Colonic mucosa (tissue), 4 donors: ENCODE measurements at regions not wholly inside any gene's neighbourhood (a gene's known extent, or its start where the extent isn't known, plus 50 kb on each side); places are given as distances from the start of the nearest gene placed in this dataset.

ENCODE experiments used
- DNase-seq: peaks from one replicate; pipeline ENCODE4 v3.0.0-alpha.2; 2020
- H3K27ac ChIP-seq: fragments of 200-600 bp; one replicate; pipeline ENCODE4 v1.8.0; 2021
- H3K27me3 ChIP-seq: fragments of 200-600 bp; one replicate; pipeline ENCODE4 v1.8.0; 2021
- H3K36me3 ChIP-seq: fragments of 200-600 bp; one replicate; pipeline ENCODE4 v1.8.0; 2021
- H3K4me1 ChIP-seq: fragments of 200-600 bp; one replicate; pipeline ENCODE4 v1.8.0; 2021; ENCODE audit warnings: mild to moderate bottlenecking
- H3K4me3 ChIP-seq: fragments of 200-600 bp; one replicate; pipeline ENCODE4 v1.8.0; 2021
- H3K9ac ChIP-seq, 2 donors: one replicate each; pipeline ENCODE4 v1.7.0; 2013; ENCODE audit warnings: control low read depth in 2 of 2, low read depth in 2 of 2, low read length in 2 of 2
- H3K9me3 ChIP-seq: fragments of 200-600 bp; one replicate; pipeline ENCODE4 v1.8.0; 2021
- CTCF ChIP-seq: fragments of 200-600 bp; IDR thresholded peaks from one replicate; pipeline ENCODE4 v1.8.0; 2022; ENCODE audit warnings: antibody characterized with exemption, mild to moderate bottlenecking
- intact Hi-C: fragments of 100-400 bp; cut with DNase I; formaldehyde crosslinking; loops from one replicate; pipeline ENCODE4 v1.14.1; 2022
- donor health status: healthy.
- donor health status: DM: no; HTN: no; CAD: no.
- donor health status: DM: no; HTN: no; CAD: no.

GRCh38 chr6:74075323-74075722 lies 379.3 kb downstream of the CD109 start:
- no peaks in the 10 kb centered on the region for H3K27me3 ChIP-seq
- TF ChIP-seq CTCF: no peak
- H3K9me3 ChIP-seq: no peaks in the 10 kb centered on the region
- no peaks in the 10 kb centered on the region for H3K4me1 ChIP-seq
- peak; percentile 21 for DNase-seq
- H3K36me3 ChIP-seq: no peaks in the 10 kb centered on the region
- no peak overlapping the region for H3K9ac ChIP-seq
- intact Hi-C loops: no loop called here
- H3K4me3 ChIP-seq: no peak overlapping the region
- H3K27ac ChIP-seq: no peak overlapping the region

GRCh38 chr6:74074645-74075044 lies 378.6 kb downstream of the CD109 start:
- no peak overlapping the region for H3K9ac ChIP-seq
- H3K27me3 ChIP-seq: no peaks in the 10 kb centered on the region
- no peak overlapping the region for H3K27ac ChIP-seq
- intact Hi-C loops: no loop called here
- no peaks in the 10 kb centered on the region for H3K9me3 ChIP-seq
- no peaks in the 10 kb centered on the region for H3K36me3 ChIP-seq
- H3K4me1 ChIP-seq: no peaks in the 10 kb centered on the region
- TF ChIP-seq CTCF: no peak
- H3K4me3 ChIP-seq: no peak overlapping the region
- DNase-seq: no peak

GRCh38 chr6:74073999-74074398 lies 378.0 kb downstream of the CD109 start:
- Histone ChIP-seq H3K9ac (no peak overlapping the region), H3K27me3 (no peaks in the 10 kb centered on the region), H3K27ac (no peak overlapping the region), H3K9me3 (no peaks in the 10 kb centered on the region), H3K4me3 (no peak overlapping the region), H3K36me3 (no peaks in the 10 kb centered on the region), H3K4me1 (no peaks in the 10 kb centered on the region)
- TF ChIP-seq CTCF: no peak
- intact Hi-C loops: no loop called here
- DNase-seq: no peak

GRCh38 chr6:74073429-74073828 lies 377.4 kb downstream of the CD109 start:
- Histone ChIP-seq H3K27ac (no peak overlapping the region), H3K9ac (no peak overlapping the region), H3K4me3 (no peak overlapping the region), H3K4me1 (no peaks in the 10 kb centered on the region), H3K36me3 (no peaks in the 10 kb centered on the region), H3K27me3 (no peaks in the 10 kb centered on the region), H3K9me3 (no peaks in the 10 kb centered on the region)
- intact Hi-C loops: no loop called here
- TF ChIP-seq CTCF: no peak
- no peak for DNase-seq

- no peak for TF ChIP-seq CTCF
- no peaks in the 10 kb centered on the region for H3K9me3 ChIP-seq
- H3K27ac ChIP-seq: no peak overlapping the region
- intact Hi-C loops: no loop called here
- no peaks in the 10 kb centered on the region for H3K36me3 ChIP-seq
- no peaks in the 10 kb centered on the region for H3K4me1 ChIP-seq
- DNase-seq: no peak
- H3K27me3 ChIP-seq: no peaks in the 10 kb centered on the region
- H3K9ac ChIP-seq: no peak overlapping the region
- H3K4me3 ChIP-seq: no peak overlapping the region
Observed at GRCh38 chr6:74071214-74071613, 375.2 kb downstream of the CD109 start.

- no peaks in the 10 kb centered on the region for H3K9me3 ChIP-seq
- no peaks in the 10 kb centered on the region for H3K27me3 ChIP-seq
- H3K4me3 ChIP-seq: no peak overlapping the region
- H3K27ac ChIP-seq: no peak overlapping the region
- TF ChIP-seq CTCF: no peak
- no peaks in the 10 kb centered on the region for H3K36me3 ChIP-seq
- no peaks in the 10 kb centered on the region for H3K4me1 ChIP-seq
- H3K9ac ChIP-seq: no peak overlapping the region
- intact Hi-C loops: no loop called here
- DNase-seq: no peak
Observed at GRCh38 chr6:74070711-74071110, 374.7 kb downstream of the CD109 start.
